ENCODE measurements at regions not wholly inside any gene's neighbourhood (a gene's known extent, or its start where the extent isn't known, plus 50 kb on each side); places are given as distances from the start of the nearest gene placed in this dataset.

- BruUV-seq (replicated peaks), result no TSS peak
- Histone ChIP-seq H3K36me3 (ENCODE audit: control insufficient read depth in 2 of 2, extremely low read depth in 1 of 2, insufficient read depth in 2 of 2, low read length in 2 of 2) (no peaks in the 10 kb centered on the region), H4K20me1 (replicated peaks; ENCODE audit: control insufficient read depth, extremely low read depth, insufficient read depth, low read length) (no peaks in the 10 kb centered on the region), H3K9me1 (replicated peaks; ENCODE audit: control insufficient read depth, extremely low read depth, insufficient read depth, low read length) (no peaks in the 10 kb centered on the region), H3K9ac (replicated peaks; ENCODE audit: extremely low read depth, insufficient read depth, low read length) (no peak overlapping the region), H2AFZ (ENCODE audit: low read depth, low read length) (no peak overlapping the region), H3K4me2 (ENCODE audit: insufficient read depth, low read length) (no peak overlapping the region), H3K4me1 (ENCODE audit: control insufficient read depth, extremely low read depth, insufficient read depth, low read length) (no peaks in the 10 kb centered on the region), H3K27ac (ENCODE audit: insufficient read depth, low read depth, low read length) (no peak overlapping the region), H3K27me3 (ENCODE audit: control insufficient read depth in 2 of 2, insufficient read depth in 2 of 2, low read length in 2 of 2) (no peaks in the 10 kb centered on the region), H3K79me2 (ENCODE audit: control insufficient read depth, insufficient read depth, low read length) (no peaks in the 10 kb centered on the region), H3K9me3 (replicated peaks; ENCODE audit: control insufficient read depth, insufficient read depth, low read length) (no peaks in the 10 kb centered on the region), H3K4me3 (replicated peaks in 1 of 3; ENCODE audit: insufficient read depth in 1 of 3, low read depth in 1 of 3, low read length in 3 of 3) (no peak overlapping the region)
- DNase-seq (ENCODE audit: low read depth, low spot score), result no peak
- FAIRE-seq, result no peak
- no peak for TF ChIP-seq POLR2AphosphoS5 (IDR thresholded peaks at IDR 0.05; ENCODE audit: insufficient read depth, low read depth, low read length)
- TF ChIP-seq JUN (IDR thresholded peaks at IDR 0.05; ENCODE audit: borderline replicate concordance, insufficient read depth, insufficient read length, low read depth), result no peak
- no peak for TF ChIP-seq MAX (IDR thresholded peaks at IDR 0.05; ENCODE audit: insufficient read depth, insufficient read length)
- no peak for TF ChIP-seq MYC (IDR thresholded peaks at IDR 0.05; ENCODE audit: low read depth, low read length)
- TF ChIP-seq POLR2A (IDR thresholded peaks at IDR 0.05; ENCODE audit: low read depth, low read length), result no peak
- no peak for TF ChIP-seq CTCF (IDR thresholded peaks at IDR 0.05; ENCODE audit: extremely low read depth in 1 of 2, insufficient read depth in 1 of 2, low read depth in 1 of 2, low read length in 2 of 2)
- TF ChIP-seq GATA2 (IDR thresholded peaks at IDR 0.05; ENCODE audit: insufficient read depth, insufficient read length, low read depth, low read length), result no peak
- TF ChIP-seq EZH2 (IDR thresholded peaks at IDR 0.05; ENCODE audit: borderline replicate concordance, low read depth, low read length, severe bottlenecking), result no peak
- TF ChIP-seq FOS (IDR thresholded peaks at IDR 0.05; ENCODE audit: borderline replicate concordance, insufficient read depth, low read length), result no peak
- ChIA-PET CTCF (no interaction called here), POLR2A (no interaction called here)
- intact Hi-C loops (cut with micrococcal nuclease), result no loop called here
- dilution Hi-C loops (cut with MboI; ENCODE audit: extremely low pct_ligation_motif_present, low sequenced_read_pairs), result no loop called here
Measured at GRCh38 chr6:47118611-47119010, 76.5 kb upstream of the ADGRF1 start.
